B cell (primary cell): ENCODE measurements at regions not wholly inside any gene's neighbourhood (a gene's known extent, or its start where the extent isn't known, plus 50 kb on each side); places are given as distances from the start of the nearest gene placed in this dataset.

Source experiments
- ATAC-seq: fragments of 200-7000 bp; cut with Tn5 transposase; one replicate; pipeline ENCODE4 v1.10.0; 2021; ENCODE audit warnings: low read depth, mild to moderate bottlenecking, moderate number of reproducible peaks, moderate library complexity
- CTCF ChIA-PET: fragments of 350-600 bp; sonication (Branson Sonifier 250); formaldehyde crosslinking; loops from one replicate; lab custom pipeline; 2021; ENCODE audit warnings: antibody characterized with exemption, inconsistent platforms; lab: Charles Lee
- POLR2A ChIA-PET: fragments of 350-600 bp; sonication (Branson Sonifier 250); formaldehyde crosslinking; loops from one replicate; lab custom pipeline; 2021; ENCODE audit warnings: antibody characterized with exemption; lab: Charles Lee
- DNase-seq: peaks from one replicate; pipeline ENCODE4 v3.0.0; 2013
- H2AFZ ChIP-seq: 2 replicates; pipeline ENCODE4 v1.6.1; 2012; ENCODE audit warnings: mild to moderate bottlenecking, low read depth, low read length; ENCODE audit not compliant: insufficient read depth, poor library complexity, severe bottlenecking
- H3K27ac ChIP-seq, 2 donors: 1 replicate in 1 of 2; 2 replicates in 1 of 2; pipeline ENCODE4 v1.5.1; 2012 to 2013; ENCODE audit warnings: low read length in 2 of 2, mild to moderate bottlenecking in 2 of 2, moderate library complexity in 1 of 2
- H3K27me3 ChIP-seq, 4 experiments: fragments of 200-600 bp in 1 of 4; sonication (generic) in 1 of 4; replicated peaks in 1 of 4; 1 replicate in 2 of 4; 2 replicates in 2 of 4; pipeline versions ENCODE4 v1.6.1 to v1.7.0; 2013 to 2016; ENCODE audit warnings: low read length in 3 of 4, mild to moderate bottlenecking in 2 of 4, mixed read lengths in 1 of 4, moderate library complexity in 1 of 4; ENCODE audit not compliant: insufficient read depth in 4 of 4, control insufficient read depth in 3 of 4; ENCODE audit errors: control extremely low read depth in 1 of 4
- H3K36me3 ChIP-seq, 2 experiments: replicated peaks in 1 of 2; 1 replicate in 1 of 2; 2 replicates in 1 of 2; pipeline versions ENCODE4 v1.6.1 to v1.7.1; 2013; ENCODE audit warnings: low read length in 1 of 2; ENCODE audit not compliant: insufficient read depth in 2 of 2, control insufficient read depth in 1 of 2; ENCODE audit errors: control extremely low read depth in 1 of 2, extremely low read depth in 1 of 2
- H3K4me1 ChIP-seq, 2 donors: fragments of 200-600 bp in 1 of 2; sonication (generic) in 1 of 2; 1 replicate in 1 of 2; 2 replicates in 1 of 2; pipeline versions ENCODE4 v1.5.1 to v1.6.1; 2013 to 2017; ENCODE audit warnings: low read length in 2 of 2; ENCODE audit not compliant: control insufficient read depth in 2 of 2, insufficient read depth in 2 of 2
- H3K4me2 ChIP-seq: replicated peaks from 2 replicates; pipeline ENCODE3; 2012; ENCODE audit warnings: mild to moderate bottlenecking, low read depth, low read length; ENCODE audit not compliant: poor library complexity, severe bottlenecking
- H3K4me3 ChIP-seq, 5 experiments: fragments of 200-600 bp in 1 of 5; sonication (generic) in 1 of 5; 1 replicate in 3 of 5; 2 replicates in 2 of 5; pipeline versions ENCODE4 v1.5.1 to v1.7.0; 2011 to 2016; ENCODE audit warnings: low read length in 4 of 5, mild to moderate bottlenecking in 4 of 5, low read depth in 2 of 5, control low read depth in 1 of 5, moderate library complexity in 1 of 5; ENCODE audit not compliant: insufficient read depth in 1 of 5; ENCODE audit errors: control extremely low read depth in 1 of 5, extremely low read depth in 1 of 5
- H3K79me2 ChIP-seq: fragments of 200-600 bp; sonication (generic); one replicate; pipeline ENCODE4 v1.6.0; 2016; ENCODE audit warnings: low read length; ENCODE audit not compliant: control insufficient read depth, insufficient read depth
- H3K9ac ChIP-seq: fragments of 200-600 bp; sonication (generic); 2 replicates; pipeline ENCODE4 v1.6.1; 2017; ENCODE audit warnings: mild to moderate bottlenecking, low read length, moderate library complexity
- H3K9me3 ChIP-seq, 3 donors: one replicate each; pipeline versions ENCODE4 v1.6.1 to v1.7.1; 2013; ENCODE audit warnings: low read length in 2 of 3; ENCODE audit not compliant: control insufficient read depth in 2 of 3, insufficient read depth in 1 of 3; ENCODE audit errors: control extremely low read depth in 1 of 3
- H4K20me1 ChIP-seq: 2 replicates; pipeline ENCODE4 v1.6.0; 2012; ENCODE audit warnings: mild to moderate bottlenecking, low read length; ENCODE audit not compliant: insufficient read depth, control insufficient read depth, poor library complexity, severe bottlenecking
- H3K27ac Mint-ChIP-seq: one replicate; pipeline ENCODE4 v1.8.0; 2021; ENCODE audit warnings: mixed read lengths
- H3K27me3 Mint-ChIP-seq: one replicate; pipeline ENCODE4 v1.8.0; 2021; ENCODE audit warnings: mixed read lengths
- H3K4me1 Mint-ChIP-seq: one replicate; pipeline ENCODE4 v1.8.0; 2021; ENCODE audit warnings: mixed read lengths
- H3K4me3 Mint-ChIP-seq: one replicate; pipeline ENCODE4 v1.8.0; 2021; ENCODE audit warnings: mixed read lengths
- H3K9me3 Mint-ChIP-seq: one replicate; pipeline ENCODE4 v1.8.0; 2022; ENCODE audit warnings: mixed read lengths; ENCODE audit not compliant: insufficient read depth
- EZH2 ChIP-seq: IDR thresholded peaks from 2 replicates; pipeline ENCODE4 v1.6.1; 2012; ENCODE audit warnings: borderline replicate concordance, low read depth, mild to moderate bottlenecking, moderate library complexity, low read length; ENCODE audit not compliant: insufficient read depth, poor library complexity, severe bottlenecking
- WGBS: methylation state at CpG from one replicate; pipeline ENCODE4 v1.1.5; 2013; ENCODE audit warnings: missing lambda C conversion rate; ENCODE audit not compliant: insufficient coverage; 5-methylcytosine and 5-hydroxymethylcytosine counted together
- intact Hi-C: fragments of 100-400 bp; cut with micrococcal nuclease; formaldehyde crosslinking; loops from one replicate; pipeline ENCODE4 v1.10.0; 2022
- TF ChIP-seq, protein P1 (sequence below): fragments of 200-600 bp; IDR thresholded peaks from one replicate; pipeline ENCODE4 v1.8.0; 2022; ENCODE audit warnings: antibody characterized with exemption, mild to moderate bottlenecking

DNA sequence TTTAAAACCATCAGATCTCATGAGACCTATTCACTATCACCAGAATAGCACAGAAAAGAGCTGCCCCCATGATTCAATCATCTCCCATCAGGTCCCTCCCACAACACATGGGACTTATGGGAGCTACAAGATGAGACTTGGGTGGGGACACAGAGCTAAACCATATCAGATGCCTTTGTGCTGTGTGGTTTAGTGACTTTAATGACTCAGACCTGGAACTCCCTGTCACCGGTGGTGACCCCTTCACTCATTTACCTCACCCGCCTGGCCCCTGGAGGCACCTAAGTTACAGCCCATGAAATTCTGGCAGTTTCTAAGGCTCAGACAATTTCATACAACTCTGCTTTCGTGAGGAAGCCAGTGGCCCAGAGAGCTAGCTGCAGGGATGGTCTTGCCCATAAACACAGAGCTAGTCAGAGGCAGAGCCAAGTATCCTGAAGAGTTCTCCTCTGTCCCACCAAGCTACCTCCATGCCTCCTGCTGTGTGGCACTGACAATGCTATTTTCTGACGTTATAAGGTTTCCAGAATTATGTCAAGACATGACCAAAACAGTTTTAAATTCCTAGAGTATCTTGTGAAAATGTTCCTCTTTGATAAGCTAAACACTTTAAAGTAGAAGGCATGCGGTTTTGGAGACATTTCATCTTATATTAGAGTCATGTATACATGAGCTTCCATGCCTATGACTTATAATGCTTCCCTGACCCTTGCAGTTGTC is 231.1 kb upstream of the IL12A start:
- Histone ChIP-seq H3K4me3 (no peak overlapping the region), H3K4me2 (no peak overlapping the region), H3K36me3 (no peaks in the 10 kb centered on the region), H2AFZ (no peak overlapping the region), H3K9me3 (peaks cover 0 to 12% (median 0%) of the 10 kb centered on the region in 3 donors), H4K20me1 (no peaks in the 10 kb centered on the region), H3K9ac (no peak overlapping the region), H3K27me3 (peaks cover 0 to 12% (median 2%) of the 10 kb centered on the region in 4 experiments), H3K4me1 (no peaks in the 10 kb centered on the region), H3K27ac (no peak overlapping the region), H3K79me2 (no peaks in the 10 kb centered on the region)
- intact Hi-C loops: no loop called here
- Mint-ChIP-seq H3K27ac (no peak overlapping the region), H3K4me3 (no peak overlapping the region), H3K27me3 (peaks cover 20% of the 10 kb centered on the region), H3K9me3 (no peaks in the 10 kb centered on the region), H3K4me1 (no peaks in the 10 kb centered on the region)
- WGBS: 85% methylated on average over 3 of the region's 5 CpGs
- DNase-seq: no peak
- no peak for TF ChIP-seq EZH2
- ATAC-seq: no peak
- ChIA-PET CTCF (no interaction called here), POLR2A (no interaction called here)

DNA sequence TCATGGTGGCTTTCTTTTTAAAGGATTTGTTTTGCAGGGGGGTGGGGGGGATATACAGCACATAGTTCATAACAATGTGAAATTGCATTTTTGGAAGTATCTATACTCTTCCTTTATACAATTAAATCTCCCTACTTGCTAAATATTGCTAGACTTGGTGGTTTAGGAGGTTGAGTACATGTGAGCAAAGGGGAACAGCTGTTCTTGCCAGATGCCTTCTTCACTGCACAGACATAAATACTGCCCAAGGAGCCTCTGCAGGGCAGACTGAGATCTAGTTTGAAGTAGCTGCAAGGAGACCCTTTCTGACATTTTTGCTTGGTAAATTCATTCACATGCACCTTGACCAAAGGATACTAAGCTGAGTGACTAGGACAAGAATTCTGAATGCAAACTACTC is 228.6 kb upstream of the IL12A start:
- POLR2A ChIA-PET: no interaction called here
- CTCF ChIA-PET: no interaction called here
- intact Hi-C loops: no loop called here

More for the DNA sequence above, 228.6 kb upstream of the IL12A start:
- no peak overlapping the region for H3K9ac ChIP-seq
- Mint-ChIP-seq H3K9me3 (no peaks in the 10 kb centered on the region), H3K4me3 (no peak overlapping the region), H3K27ac (no peak overlapping the region), H3K27me3 (peaks cover 20% of the 10 kb centered on the region), H3K4me1 (peaks cover 12% of the 10 kb centered on the region)
- TF ChIP-seq EZH2: no peak
- TF ChIP-seq, protein P1, sequence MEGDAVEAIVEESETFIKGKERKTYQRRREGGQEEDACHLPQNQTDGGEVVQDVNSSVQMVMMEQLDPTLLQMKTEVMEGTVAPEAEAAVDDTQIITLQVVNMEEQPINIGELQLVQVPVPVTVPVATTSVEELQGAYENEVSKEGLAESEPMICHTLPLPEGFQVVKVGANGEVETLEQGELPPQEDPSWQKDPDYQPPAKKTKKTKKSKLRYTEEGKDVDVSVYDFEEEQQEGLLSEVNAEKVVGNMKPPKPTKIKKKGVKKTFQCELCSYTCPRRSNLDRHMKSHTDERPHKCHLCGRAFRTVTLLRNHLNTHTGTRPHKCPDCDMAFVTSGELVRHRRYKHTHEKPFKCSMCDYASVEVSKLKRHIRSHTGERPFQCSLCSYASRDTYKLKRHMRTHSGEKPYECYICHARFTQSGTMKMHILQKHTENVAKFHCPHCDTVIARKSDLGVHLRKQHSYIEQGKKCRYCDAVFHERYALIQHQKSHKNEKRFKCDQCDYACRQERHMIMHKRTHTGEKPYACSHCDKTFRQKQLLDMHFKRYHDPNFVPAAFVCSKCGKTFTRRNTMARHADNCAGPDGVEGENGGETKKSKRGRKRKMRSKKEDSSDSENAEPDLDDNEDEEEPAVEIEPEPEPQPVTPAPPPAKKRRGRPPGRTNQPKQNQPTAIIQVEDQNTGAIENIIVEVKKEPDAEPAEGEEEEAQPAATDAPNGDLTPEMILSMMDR: no peak
- ATAC-seq (no peak), DNase-seq (no peak)
- H3K9me3 ChIP-seq: peaks cover 0 to 13% (median 0%) of the 10 kb centered on the region in 3 donors
- peaks cover 0 to 30% (median 4%) of the 10 kb centered on the region in 4 experiments for H3K27me3 ChIP-seq
- no peaks in the 10 kb centered on the region for H3K79me2 ChIP-seq
- H3K4me2 ChIP-seq: no peak overlapping the region
- H4K20me1 ChIP-seq: no peaks in the 10 kb centered on the region
- no peak overlapping the region for H3K27ac ChIP-seq
- H3K4me3 ChIP-seq: no peak overlapping the region
- H3K4me1 ChIP-seq: peaks cover 17% of the 10 kb centered on the region in 2 donors
- H3K36me3 ChIP-seq: no peaks in the 10 kb centered on the region
- H2AFZ ChIP-seq: no peak overlapping the region
